DMS79 treated with DMSO at 0.1 percent for 48 hours (cell line): ENCODE measurements at regions not wholly inside any gene's neighbourhood (a gene's known extent, or its start where the extent isn't known, plus 50 kb on each side); places are given as distances from the start of the nearest gene placed in this dataset.

Experiments used
- DNase-seq: peaks from one replicate; lab custom pipeline; 2025; lab: John Stamatoyannopoulos, UW

GRCh38 chr12:124188561-124189405 lies 106.1 kb upstream of the RFLNA start:
- DNase-seq, result no peak

GRCh38 chr12:124190312-124191023 lies 104.4 kb upstream of the RFLNA start:
- no peak for DNase-seq

- DNase-seq, result no peak
These were observed 103.9 kb upstream of the RFLNA start for GRCh38 chr12:124191024-124191359.

- no peak for DNase-seq
These were observed 102.9 kb upstream of the RFLNA start for GRCh38 chr12:124191966-124192365.

- no peak for DNase-seq
These were observed 100.5 kb upstream of the RFLNA start for GRCh38 chr12:124194264-124194892.

GRCh38 chr12:124194893-124195566 lies 99.9 kb upstream of the RFLNA start:
- DNase-seq, result no peak

- DNase-seq, result no peak
These were observed 99.3 kb upstream of the RFLNA start for GRCh38 chr12:124195567-124195942.

- DNase-seq, result no peak
These were observed 98.7 kb upstream of the RFLNA start for GRCh38 chr12:124196236-124196635.

GRCh38 chr12:124201248-124201647 lies 93.6 kb upstream of the RFLNA start:
- no peak for DNase-seq

GRCh38 chr12:124203176-124203575 lies 91.7 kb upstream of the RFLNA start:
- no peak for DNase-seq

- DNase-seq, result no peak
These were observed 89.5 kb upstream of the RFLNA start for GRCh38 chr12:124205405-124205804.

GRCh38 chr12:124207049-124207448 lies 87.8 kb upstream of the RFLNA start:
- no peak for DNase-seq

GRCh38 chr12:124207617-124208016 lies 87.3 kb upstream of the RFLNA start:
- no peak for DNase-seq

- no peak for DNase-seq
These were observed 86.4 kb upstream of the RFLNA start for GRCh38 chr12:124208489-124208888.

- DNase-seq, result no peak
These were observed 83.8 kb upstream of the RFLNA start for GRCh38 chr12:124210991-124211577.

- DNase-seq, result no peak
These were observed 83.1 kb upstream of the RFLNA start for GRCh38 chr12:124211753-124212152.

- DNase-seq, result no peak
These were observed 81.1 kb upstream of the RFLNA start for GRCh38 chr12:124213666-124214347.

GRCh38 chr12:124214574-124214973 lies 80.3 kb upstream of the RFLNA start:
- DNase-seq, result no peak

GRCh38 chr12:124216966-124217365 lies 77.9 kb upstream of the RFLNA start:
- no peak for DNase-seq

- DNase-seq, result peak; percentile 30
These were observed 77.2 kb upstream of the RFLNA start for GRCh38 chr12:124217508-124218242.

- DNase-seq, result no peak
These were observed 76.7 kb upstream of the RFLNA start for GRCh38 chr12:124218243-124218560.
